ENCODE measurements at regions not wholly inside any gene's neighbourhood (a gene's known extent, or its start where the extent isn't known, plus 50 kb on each side); places are given as distances from the start of the nearest gene placed in this dataset.
"Not testable (repeated sequence)": the region's sequence is repeated elsewhere in the genome, so short reads cannot be mapped to it uniquely, and the experiment has no call there.

GRCh38 chr11:129636926-129637325 is 178.7 kb upstream of the TMEM45B start:
- no peaks in the 10 kb centered on the region for H3K27me3 Mint-ChIP-seq
- no peaks in the 10 kb centered on the region for H3K4me1 Mint-ChIP-seq (ENCODE audit: low read depth)
- no peaks in the 10 kb centered on the region for H3K36me3 Mint-ChIP-seq (ENCODE audit: low read depth)
- H3K9me3 Mint-ChIP-seq, result no peaks in the 10 kb centered on the region
- no peak overlapping the region for H3K27ac Mint-ChIP-seq
- intact Hi-C loops (cut with micrococcal nuclease), result no loop called here
- H3K4me3 Mint-ChIP-seq, result no peak overlapping the region

- H3K27ac Mint-ChIP-seq, result no peak overlapping the region
- no peaks in the 10 kb centered on the region for H3K9me3 Mint-ChIP-seq
- H3K36me3 Mint-ChIP-seq (ENCODE audit: low read depth), result no peaks in the 10 kb centered on the region
- H3K27me3 Mint-ChIP-seq, result no peaks in the 10 kb centered on the region
- intact Hi-C loops (cut with micrococcal nuclease), result no loop called here
- no peak overlapping the region for H3K4me3 Mint-ChIP-seq
- no peaks in the 10 kb centered on the region for H3K4me1 Mint-ChIP-seq (ENCODE audit: low read depth)
These were observed 178.2 kb upstream of the TMEM45B start for GRCh38 chr11:129637473-129637872.

GRCh38 chr11:129637983-129638776 is 177.5 kb upstream of the TMEM45B start:
- no peaks in the 10 kb centered on the region for H3K4me1 Mint-ChIP-seq (ENCODE audit: low read depth)

GRCh38 chr11:129639300-129639699 is 176.3 kb upstream of the TMEM45B start:
- H3K4me3 Mint-ChIP-seq, result no peak overlapping the region
- intact Hi-C loops (cut with micrococcal nuclease), result no loop called here
- H3K27ac Mint-ChIP-seq, result no peak overlapping the region
- H3K9me3 Mint-ChIP-seq, result no peaks in the 10 kb centered on the region
- H3K4me1 Mint-ChIP-seq (ENCODE audit: low read depth), result no peaks in the 10 kb centered on the region
- no peaks in the 10 kb centered on the region for H3K36me3 Mint-ChIP-seq (ENCODE audit: low read depth)
- H3K27me3 Mint-ChIP-seq, result no peaks in the 10 kb centered on the region

More at GRCh38 chr11:129637983-129638776, 177.5 kb upstream of the TMEM45B start:
- Mint-ChIP-seq H3K9me3 (no peaks in the 10 kb centered on the region), H3K27ac (no peak overlapping the region), H3K4me3 (no peak overlapping the region), H3K27me3 (no peaks in the 10 kb centered on the region), H3K36me3 (ENCODE audit: low read depth) (no peaks in the 10 kb centered on the region)
- intact Hi-C loops (cut with micrococcal nuclease), result no loop called here

- no peaks in the 10 kb centered on the region for H3K27me3 Mint-ChIP-seq
- H3K4me1 Mint-ChIP-seq (ENCODE audit: low read depth), result no peaks in the 10 kb centered on the region
- peaks cover 3% of the 10 kb centered on the region for H3K9me3 Mint-ChIP-seq
- no peak overlapping the region for H3K4me3 Mint-ChIP-seq
- intact Hi-C loops (cut with micrococcal nuclease), result no loop called here
- no peak overlapping the region for H3K27ac Mint-ChIP-seq
- H3K36me3 Mint-ChIP-seq (ENCODE audit: low read depth), result no peaks in the 10 kb centered on the region
These were observed 175.0 kb upstream of the TMEM45B start for GRCh38 chr11:129640671-129641070.

GRCh38 chr11:129643031-129643721 is 172.5 kb upstream of the TMEM45B start:
- H3K27me3 Mint-ChIP-seq, result no peaks in the 10 kb centered on the region
- no peak overlapping the region for H3K27ac Mint-ChIP-seq
- intact Hi-C loops (cut with micrococcal nuclease), result no loop called here
- H3K9me3 Mint-ChIP-seq, result peaks cover 8% of the 10 kb centered on the region
- H3K4me3 Mint-ChIP-seq, result no peak overlapping the region
- H3K36me3 Mint-ChIP-seq (ENCODE audit: low read depth), result no peaks in the 10 kb centered on the region
- no peaks in the 10 kb centered on the region for H3K4me1 Mint-ChIP-seq (ENCODE audit: low read depth)

GRCh38 chr11:129644326-129644725 is 171.3 kb upstream of the TMEM45B start:
- intact Hi-C loops (cut with micrococcal nuclease), result no loop called here
- Mint-ChIP-seq H3K27ac (no peak overlapping the region), H3K4me1 (ENCODE audit: low read depth) (no peaks in the 10 kb centered on the region), H3K36me3 (ENCODE audit: low read depth) (no peaks in the 10 kb centered on the region), H3K27me3 (no peaks in the 10 kb centered on the region), H3K4me3 (no peak overlapping the region), H3K9me3 (peaks cover 8% of the 10 kb centered on the region)

- no peak overlapping the region for H3K4me3 Mint-ChIP-seq
- no peak overlapping the region for H3K27ac Mint-ChIP-seq
- peaks cover 8% of the 10 kb centered on the region for H3K9me3 Mint-ChIP-seq
- H3K36me3 Mint-ChIP-seq (ENCODE audit: low read depth), result no peaks in the 10 kb centered on the region
- H3K4me1 Mint-ChIP-seq (ENCODE audit: low read depth), result no peaks in the 10 kb centered on the region
- H3K27me3 Mint-ChIP-seq, result no peaks in the 10 kb centered on the region
- intact Hi-C loops (cut with micrococcal nuclease), result no loop called here
These were observed 169.7 kb upstream of the TMEM45B start for GRCh38 chr11:129645943-129646342.

- intact Hi-C loops (cut with micrococcal nuclease); H3K27me3 Mint-ChIP-seq; H3K27ac Mint-ChIP-seq; H3K36me3 Mint-ChIP-seq (ENCODE audit: low read depth); H3K4me1 Mint-ChIP-seq (ENCODE audit: low read depth); H3K4me3 Mint-ChIP-seq: not testable (repeated sequence)
- H3K9me3 Mint-ChIP-seq, result peaks cover 17% of the 10 kb centered on the region
These were observed 165.6 kb upstream of the TMEM45B start for GRCh38 chr11:129650044-129650443.

GRCh38 chr11:129652835-129653234 is 162.8 kb upstream of the TMEM45B start:
- H3K36me3 Mint-ChIP-seq (ENCODE audit: low read depth), result no peaks in the 10 kb centered on the region
- no peak overlapping the region for H3K27ac Mint-ChIP-seq
- H3K4me1 Mint-ChIP-seq (ENCODE audit: low read depth), result no peaks in the 10 kb centered on the region
- H3K4me3 Mint-ChIP-seq, result no peak overlapping the region
- H3K9me3 Mint-ChIP-seq, result peaks cover 30% of the 10 kb centered on the region
- no peaks in the 10 kb centered on the region for H3K27me3 Mint-ChIP-seq
- intact Hi-C loops (cut with micrococcal nuclease), result no loop called here

- intact Hi-C loops (cut with micrococcal nuclease), result no loop called here
- Mint-ChIP-seq H3K4me3 (no peak overlapping the region), H3K9me3 (peaks cover 30% of the 10 kb centered on the region), H3K4me1 (ENCODE audit: low read depth) (no peaks in the 10 kb centered on the region), H3K36me3 (ENCODE audit: low read depth) (no peaks in the 10 kb centered on the region), H3K27me3 (no peaks in the 10 kb centered on the region), H3K27ac (no peak overlapping the region)
These were observed 160.3 kb upstream of the TMEM45B start for GRCh38 chr11:129655247-129655832.

- Mint-ChIP-seq H3K27me3 (no peaks in the 10 kb centered on the region), H3K4me1 (ENCODE audit: low read depth) (no peaks in the 10 kb centered on the region), H3K36me3 (ENCODE audit: low read depth) (no peaks in the 10 kb centered on the region), H3K9me3 (peaks cover 30% of the 10 kb centered on the region), H3K4me3 (no peak overlapping the region), H3K27ac (no peak overlapping the region)
- intact Hi-C loops (cut with micrococcal nuclease), result no loop called here
These were observed 157.7 kb upstream of the TMEM45B start for GRCh38 chr11:129657866-129658525.

GRCh38 chr11:129658526-129658867 is 157.2 kb upstream of the TMEM45B start:
- peaks cover 30% of the 10 kb centered on the region for H3K9me3 Mint-ChIP-seq
- H3K36me3 Mint-ChIP-seq (ENCODE audit: low read depth), result no peaks in the 10 kb centered on the region

GRCh38 chr11:129680907-129681306 is 134.7 kb upstream of the TMEM45B start:
- no peaks in the 10 kb centered on the region for H3K36me3 Mint-ChIP-seq (ENCODE audit: low read depth)
- no peak overlapping the region for H3K4me3 Mint-ChIP-seq
- no peaks in the 10 kb centered on the region for H3K9me3 Mint-ChIP-seq
- intact Hi-C loops (cut with micrococcal nuclease), result no loop called here
- peaks cover 1% of the 10 kb centered on the region for H3K27me3 Mint-ChIP-seq
- no peaks in the 10 kb centered on the region for H3K4me1 Mint-ChIP-seq (ENCODE audit: low read depth)
- no peak overlapping the region for H3K27ac Mint-ChIP-seq

More at GRCh38 chr11:129658526-129658867, 157.2 kb upstream of the TMEM45B start:
- Mint-ChIP-seq H3K4me3 (no peak overlapping the region), H3K27me3 (no peaks in the 10 kb centered on the region), H3K27ac (no peak overlapping the region), H3K4me1 (ENCODE audit: low read depth) (no peaks in the 10 kb centered on the region)
- intact Hi-C loops (cut with micrococcal nuclease), result no loop called here

All from dendritic cell treated with granulocyte-macrophage colony-stimulating factor and Interleukin-4, amounts not matched to agents 40 ng/mL and 50 ng/mL, for 4 days (primary cell).